ENCODE measurements at regions not wholly inside any gene's neighbourhood (a gene's known extent, or its start where the extent isn't known, plus 50 kb on each side); places are given as distances from the start of the nearest gene placed in this dataset.

GRCh38 chr3:72633534-72633933, 214.7 kb downstream of the SHQ1 start:
- Histone ChIP-seq H3K4me1 (no peaks in the 10 kb centered on the region), H3K36me3 (no peaks in the 10 kb centered on the region), H3K27ac (replicated peaks) (no peak overlapping the region), H3K27me3 (ENCODE audit: low read depth) (peaks cover 8% of the 10 kb centered on the region), H3K9me3 (replicated peaks) (peaks cover 10% of the 10 kb centered on the region), H3K4me3 (no peak overlapping the region)
- DNase-seq = no peak
- TF ChIP-seq CTCF (IDR thresholded peaks at IDR 0.05; ENCODE audit: borderline replicate concordance) = no peak
- intact Hi-C loops (cut with micrococcal nuclease) = no loop called here

- intact Hi-C loops (cut with micrococcal nuclease) = no loop called here
- no peak for TF ChIP-seq CTCF (IDR thresholded peaks at IDR 0.05; ENCODE audit: borderline replicate concordance)
- no peak overlapping the region for H3K4me3 ChIP-seq
- peaks cover 6% of the 10 kb centered on the region for H3K27me3 ChIP-seq (ENCODE audit: low read depth)
- H3K27ac ChIP-seq (replicated peaks) = no peak overlapping the region
- H3K9me3 ChIP-seq (replicated peaks) = peaks cover 10% of the 10 kb centered on the region
- DNase-seq = no peak
- no peaks in the 10 kb centered on the region for H3K4me1 ChIP-seq
- H3K36me3 ChIP-seq = no peaks in the 10 kb centered on the region
Observed at GRCh38 chr3:72633121-72633520, 215.1 kb downstream of the SHQ1 start.

- H3K9me3 ChIP-seq (replicated peaks) = peaks cover 10% of the 10 kb centered on the region
- H3K27ac ChIP-seq (replicated peaks) = no peak overlapping the region
- no peaks in the 10 kb centered on the region for H3K36me3 ChIP-seq
- H3K4me3 ChIP-seq = no peak overlapping the region
- H3K27me3 ChIP-seq (ENCODE audit: low read depth) = peaks cover 4% of the 10 kb centered on the region
- no peaks in the 10 kb centered on the region for H3K4me1 ChIP-seq
- TF ChIP-seq CTCF (IDR thresholded peaks at IDR 0.05; ENCODE audit: borderline replicate concordance) = no peak
- no peak for DNase-seq
- intact Hi-C loops (cut with micrococcal nuclease) = no loop called here
Observed at GRCh38 chr3:72632129-72632528, 216.1 kb downstream of the SHQ1 start.

GRCh38 chr3:72630969-72631344, 217.3 kb downstream of the SHQ1 start:
- Histone ChIP-seq H3K9me3 (replicated peaks) (peaks cover 10% of the 10 kb centered on the region), H3K27ac (replicated peaks) (no peak overlapping the region), H3K4me1 (no peaks in the 10 kb centered on the region), H3K27me3 (ENCODE audit: low read depth) (no peaks in the 10 kb centered on the region), H3K36me3 (no peaks in the 10 kb centered on the region), H3K4me3 (no peak overlapping the region)
- intact Hi-C loops (cut with micrococcal nuclease) = no loop called here
- no peak for TF ChIP-seq CTCF (IDR thresholded peaks at IDR 0.05; ENCODE audit: borderline replicate concordance)
- DNase-seq = no peak

- Histone ChIP-seq H3K27ac (replicated peaks) (no peak overlapping the region), H3K4me3 (no peak overlapping the region), H3K4me1 (no peaks in the 10 kb centered on the region), H3K9me3 (replicated peaks) (peaks cover 10% of the 10 kb centered on the region), H3K36me3 (no peaks in the 10 kb centered on the region), H3K27me3 (ENCODE audit: low read depth) (no peaks in the 10 kb centered on the region)
- TF ChIP-seq CTCF (IDR thresholded peaks at IDR 0.05; ENCODE audit: borderline replicate concordance) = no peak
- no peak for DNase-seq
- intact Hi-C loops (cut with micrococcal nuclease) = no loop called here
Observed at GRCh38 chr3:72630327-72630968, 217.8 kb downstream of the SHQ1 start.
